HCT116 (cell line): ENCODE measurements at regions not wholly inside any gene's neighbourhood (a gene's known extent, or its start where the extent isn't known, plus 50 kb on each side); places are given as distances from the start of the nearest gene placed in this dataset.

ENCODE experiments used
- CTCF ChIP-seq, 3 experiments: fragments of 200-600 bp in 1 of 3; sonication (generic) in 1 of 3; IDR thresholded peaks in 2 of 3; conservative IDR thresholded peaks in 1 of 3; 2 replicates each; pipeline ENCODE4 v1.5.1; 2012 to 2017; ENCODE audit warnings: low read depth in 2 of 3, low read length in 2 of 3, antibody characterized with exemption in 1 of 3, borderline replicate concordance in 1 of 3, control low read depth in 1 of 3, mild to moderate bottlenecking in 1 of 3, mixed read lengths in 1 of 3, mixed run types in 1 of 3, moderate library complexity in 1 of 3; ENCODE audit not compliant: insufficient read depth in 1 of 3
- EZH2phosphoT487 ChIP-seq: fragments of 200-600 bp; IDR thresholded peaks from 2 replicates; pipeline ENCODE4 v1.6.1; 2018; ENCODE audit warnings: antibody characterized with exemption, borderline replicate concordance
- POLR2A ChIP-seq: IDR thresholded peaks from 2 replicates; pipeline ENCODE4 v1.7.0; 2011; ENCODE audit warnings: borderline replicate concordance; ENCODE audit not compliant: insufficient read depth, insufficient read length; ENCODE audit errors: extremely low read depth
- SIN3A ChIP-seq: IDR thresholded peaks from 2 replicates; pipeline ENCODE4 v1.6.1; 2012; ENCODE audit warnings: low read depth
- YY1 ChIP-seq: IDR thresholded peaks from 2 replicates; pipeline ENCODE4 v1.6.1; 2011; ENCODE audit warnings: low read length, low read depth, moderate library complexity, mild to moderate bottlenecking; ENCODE audit not compliant: insufficient replicate concordance; ENCODE audit errors: extremely low read depth

- TF ChIP-seq CTCF (IDR thresholded peaks at IDR 0.05 in 2 of 3, conservative IDR thresholded peaks at IDR 0.05 in 1 of 3; ENCODE audit: borderline replicate concordance in 1 of 3, insufficient read depth in 1 of 3, low read depth in 2 of 3, low read length in 2 of 3) (no peak), YY1 (no peak), POLR2A (no peak), SIN3A (no peak), EZH2phosphoT487 (no peak)
These were observed 1069.2 kb upstream of the CHAC2 start for GRCh38 chr2:52698408-52698807.
